Endometrial microvascular endothelial cells (primary cell): ENCODE measurements at regions not wholly inside any gene's neighbourhood (a gene's known extent, or its start where the extent isn't known, plus 50 kb on each side); places are given as distances from the start of the nearest gene placed in this dataset.
"Not testable (repeated sequence)": the region's sequence is repeated elsewhere in the genome, so short reads cannot be mapped to it uniquely, and the experiment has no call there.

Source experiments
- in situ Hi-C: cut with HindIII; loops from 2 replicates; pipeline ENCODE4 v1.10.0; 2017; ENCODE audit warnings: low sequenced_read_pairs, low pct_unique_long_range_greater_than_20kb; ENCODE audit errors: inconsistent ontology term

- in situ Hi-C loops: no loop called here
Measured at GRCh38 chrX:110491846-110492620, 133.4 kb downstream of the RTL9 start.

- in situ Hi-C loops: no loop called here
Measured at GRCh38 chrX:110504947-110505346, 146.3 kb downstream of the RTL9 start.

- in situ Hi-C loops: no loop called here
Measured at GRCh38 chrX:110509755-110510532, 151.3 kb downstream of the RTL9 start.

- in situ Hi-C loops: no loop called here
Measured at GRCh38 chrX:110511238-110511637, 152.6 kb downstream of the RTL9 start.

GRCh38 chrX:110512341-110512740 lies 153.7 kb downstream of the RTL9 start:
- in situ Hi-C loops: no loop called here

- in situ Hi-C loops: no loop called here
Measured at GRCh38 chrX:110514509-110514908, 155.9 kb downstream of the RTL9 start.

GRCh38 chrX:110519501-110519900 lies 160.9 kb downstream of the RTL9 start:
- in situ Hi-C loops: no loop called here

- in situ Hi-C loops: no loop called here
Measured at GRCh38 chrX:110519906-110520452, 161.3 kb downstream of the RTL9 start.

GRCh38 chrX:110520652-110521051 lies 162.0 kb downstream of the RTL9 start:
- in situ Hi-C loops: not testable (repeated sequence)

- in situ Hi-C loops: no loop called here
Measured at GRCh38 chrX:110531873-110532580, 173.4 kb downstream of the RTL9 start.

- in situ Hi-C loops: no loop called here
Measured at GRCh38 chrX:110532581-110532931, 173.9 kb downstream of the RTL9 start.

- in situ Hi-C loops: no loop called here
Measured at GRCh38 chrX:110536816-110537215, 178.2 kb downstream of the RTL9 start.

GRCh38 chrX:110541266-110541665 lies 182.6 kb downstream of the RTL9 start:
- in situ Hi-C loops: no loop called here

- in situ Hi-C loops: not testable (repeated sequence)
Measured at GRCh38 chrX:110550854-110551253, 192.2 kb downstream of the RTL9 start.

- in situ Hi-C loops: no loop called here
Measured at GRCh38 chrX:110557864-110558263, 199.2 kb downstream of the RTL9 start.

- in situ Hi-C loops: no loop called here
Measured at GRCh38 chrX:110558406-110558805, 199.8 kb downstream of the RTL9 start.

GRCh38 chrX:110561034-110561433 lies 202.4 kb downstream of the RTL9 start:
- in situ Hi-C loops: no loop called here

GRCh38 chrX:110563282-110563681 lies 204.6 kb downstream of the RTL9 start:
- in situ Hi-C loops: no loop called here

- in situ Hi-C loops: no loop called here
Measured at GRCh38 chrX:110568441-110568840, 209.8 kb downstream of the RTL9 start.
